Posterior vena cava (tissue), 2 donors: ENCODE measurements at regions not wholly inside any gene's neighbourhood (a gene's known extent, or its start where the extent isn't known, plus 50 kb on each side); places are given as distances from the start of the nearest gene placed in this dataset.
"Not testable (repeated sequence)": the region's sequence is repeated elsewhere in the genome, so short reads cannot be mapped to it uniquely, and the experiment has no call there.

Source experiments
- DNase-seq: peaks from one replicate; pipeline ENCODE4 v3.0.0-alpha.2; 2020; ENCODE audit warnings: low spot score
- intact Hi-C, 2 donors: fragments of 100-400 bp; cut with DNase I; formaldehyde crosslinking; loops; one replicate each; pipeline versions ENCODE4 v1.14.1 to v1.14.2; 2022 to 2023
- donor health status: DM: yes; HTN: yes; CAD: no.
- donor health status: DM: yes; HTN: yes; CAD: no.

GRCh38 chr22:23449748-23450433 lies 130.2 kb downstream of the IGLL1 start:
- intact Hi-C loops, DNase-seq: not testable (repeated sequence)

- intact Hi-C loops: not testable (repeated sequence)
Observed at GRCh38 chr22:23448499-23449288, 131.4 kb downstream of the IGLL1 start.

GRCh38 chr22:23446796-23447350 lies 133.2 kb downstream of the IGLL1 start:
- no peak for DNase-seq
- intact Hi-C loops: no loop called here

More at GRCh38 chr22:23448499-23449288, 131.4 kb downstream of the IGLL1 start:
- not testable (repeated sequence) for DNase-seq

DNA sequence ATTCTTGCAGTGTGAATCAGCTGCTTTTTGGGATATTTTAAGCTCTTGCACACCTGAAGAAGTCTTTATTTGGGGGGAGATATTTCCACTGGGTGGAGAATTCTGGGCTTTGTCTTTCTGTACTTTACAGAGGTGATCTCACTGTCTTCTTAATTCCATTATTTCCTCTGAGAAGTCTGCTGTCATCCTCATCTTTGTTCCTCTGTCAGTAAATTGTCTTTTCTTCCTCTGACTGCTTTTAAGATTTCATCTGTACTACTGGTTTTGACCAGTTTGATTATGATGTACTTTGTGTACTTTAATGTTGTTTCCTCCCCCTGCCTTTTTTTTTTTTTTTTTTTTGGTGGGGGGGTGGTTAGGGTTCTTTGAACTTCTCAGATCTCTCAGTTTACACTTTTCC lies 133.9 kb downstream of the IGLL1 start:
- DNase-seq, intact Hi-C loops: not testable (repeated sequence)

DNA sequence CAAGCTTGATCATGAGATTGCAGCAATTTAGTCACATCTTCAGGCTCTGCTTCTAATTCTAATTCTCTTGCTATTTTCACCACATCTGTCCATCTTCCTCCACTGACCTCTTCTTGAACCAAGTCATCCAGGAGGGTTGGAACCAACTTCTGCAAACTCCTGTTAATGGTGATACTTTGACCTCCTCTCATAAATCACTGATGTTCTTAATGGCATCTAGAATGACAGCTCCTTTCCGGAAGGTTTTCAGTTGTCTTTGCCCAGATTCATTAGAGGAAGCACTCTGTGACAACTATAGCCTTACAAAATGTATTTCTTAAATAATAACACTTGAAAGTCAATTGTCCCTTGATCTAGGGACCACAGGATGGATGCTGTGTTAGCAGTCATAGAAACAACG lies 136.2 kb downstream of the IGLL1 start:
- DNase-seq, intact Hi-C loops: not testable (repeated sequence)

GRCh38 chr22:23439581-23439980 lies 140.5 kb downstream of the IGLL1 start:
- DNase-seq, intact Hi-C loops: not testable (repeated sequence)

DNA sequence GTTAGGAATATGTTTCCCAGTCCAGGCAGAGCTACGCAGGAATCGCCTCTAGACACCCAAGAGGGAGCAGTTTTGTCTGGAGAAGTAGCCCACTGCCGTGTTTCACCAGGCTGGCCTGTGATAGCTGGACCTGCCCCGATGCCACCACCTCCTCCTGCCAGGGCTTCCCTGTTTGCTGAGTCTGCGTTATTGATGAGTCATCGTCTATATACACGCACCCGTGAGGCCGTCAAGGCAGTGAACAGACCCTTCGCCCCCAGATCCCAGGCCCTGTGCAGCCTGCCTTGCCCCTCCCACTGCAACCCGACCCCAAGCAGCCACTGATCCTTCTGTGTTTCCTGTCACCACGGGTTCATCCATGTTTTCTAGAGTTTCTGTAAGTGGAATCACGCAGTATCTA lies 141.9 kb downstream of the IGLL1 start:
- DNase-seq: no peak
- intact Hi-C loops: no loop called here

DNA sequence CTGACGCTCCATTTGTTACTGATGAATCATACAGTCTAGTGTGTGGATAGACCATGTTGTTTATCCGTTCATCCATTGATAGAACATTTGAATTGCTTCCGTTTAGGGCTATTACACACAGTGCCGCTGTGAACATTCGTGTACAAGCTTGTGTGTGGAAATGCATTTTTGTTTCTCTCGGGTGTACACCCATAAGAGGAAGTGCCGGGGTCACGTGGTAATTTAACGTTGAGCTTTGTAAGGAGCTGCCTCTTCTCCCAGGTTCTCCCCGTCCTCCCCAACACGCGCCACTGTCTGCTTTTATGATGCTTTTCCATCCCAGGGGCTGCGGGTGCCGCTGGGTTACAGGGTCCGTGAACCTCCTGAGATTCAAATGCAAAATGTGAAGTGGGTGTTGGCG lies 142.3 kb downstream of the IGLL1 start:
- intact Hi-C loops: no loop called here
- DNase-seq: no peak

GRCh38 chr22:23437107-23437395 lies 143.0 kb downstream of the IGLL1 start:
- DNase-seq, intact Hi-C loops: not testable (repeated sequence)

- intact Hi-C loops, DNase-seq: not testable (repeated sequence)
Observed at GRCh38 chr22:23436354-23437106, 143.6 kb downstream of the IGLL1 start.

- DNase-seq, intact Hi-C loops: not testable (repeated sequence)
Observed at GRCh38 chr22:23435186-23435585, 144.9 kb downstream of the IGLL1 start.

DNA sequence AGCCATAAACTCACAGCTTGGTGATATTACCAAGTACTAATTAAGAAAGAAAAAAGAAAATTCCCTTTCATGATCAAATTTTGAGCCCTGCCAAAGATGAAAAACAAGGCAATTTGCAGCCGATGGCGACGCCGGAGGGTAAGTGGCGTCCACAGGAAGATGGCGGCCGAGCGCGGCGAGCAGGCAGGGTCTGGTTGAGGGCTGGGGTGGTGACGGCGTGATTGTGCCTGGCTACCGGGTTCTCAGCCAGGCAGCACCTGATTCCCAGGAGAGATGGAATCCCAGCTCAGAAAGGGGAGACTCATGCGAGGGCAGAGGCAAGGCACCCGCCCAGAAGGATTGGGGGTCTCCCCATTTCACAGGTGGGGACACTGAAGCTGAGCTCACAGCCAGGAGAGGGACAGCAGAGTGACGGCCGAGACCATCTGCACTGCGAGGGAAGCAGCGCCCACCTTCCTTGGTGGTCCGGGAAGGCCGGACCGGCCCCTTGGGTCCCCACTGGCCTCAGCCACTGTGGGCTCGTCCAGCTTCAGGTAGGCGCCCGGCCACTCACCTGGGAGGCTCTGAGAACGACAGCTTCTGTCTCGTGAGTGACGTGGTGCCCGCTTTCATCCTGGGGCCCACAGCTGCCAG lies 145.8 kb downstream of the IGLL1 start:
- intact Hi-C loops, DNase-seq: not testable (repeated sequence)

GRCh38 chr22:23433127-23434005 lies 146.7 kb downstream of the IGLL1 start:
- DNase-seq, intact Hi-C loops: not testable (repeated sequence)

- intact Hi-C loops, DNase-seq: not testable (repeated sequence)
Observed at GRCh38 chr22:23432719-23433118, 147.4 kb downstream of the IGLL1 start.

DNA sequence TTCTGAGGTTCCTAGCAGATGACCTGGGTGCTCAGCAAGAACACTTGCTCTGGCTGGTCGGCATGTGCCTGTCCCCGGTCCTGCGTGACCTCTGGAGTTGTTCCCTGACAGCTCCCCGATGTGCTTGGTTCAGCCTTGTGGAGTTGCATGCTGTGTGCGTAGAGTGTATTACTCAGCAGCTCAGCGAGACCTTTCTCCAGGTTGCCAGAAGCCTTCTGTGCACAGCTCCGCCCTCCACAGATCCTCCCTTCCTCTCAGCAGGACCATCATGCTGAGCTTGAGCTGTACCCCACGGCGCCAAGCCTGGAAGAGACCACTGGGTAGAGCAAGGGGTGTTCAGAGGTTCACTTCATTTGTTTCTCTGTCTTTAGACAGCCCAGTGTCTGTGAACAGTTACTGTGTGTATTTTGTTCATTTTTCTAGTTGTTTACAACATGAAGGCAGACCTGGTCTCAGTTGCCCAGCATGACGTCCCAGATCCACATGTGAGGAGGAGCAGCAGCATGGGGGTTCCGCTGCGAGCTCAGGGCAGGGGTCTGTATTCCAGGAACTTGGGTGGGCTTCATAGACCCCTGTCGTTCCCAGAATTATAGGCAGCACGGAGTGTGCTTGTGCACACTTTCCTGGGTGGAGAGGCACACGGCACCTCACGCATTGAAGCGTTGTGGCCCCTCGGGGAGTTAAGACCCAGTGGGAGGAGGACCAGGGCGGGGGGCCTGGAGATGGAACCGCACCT lies 148.6 kb downstream of the IGLL1 start:
- intact Hi-C loops: no loop called here

DNA sequence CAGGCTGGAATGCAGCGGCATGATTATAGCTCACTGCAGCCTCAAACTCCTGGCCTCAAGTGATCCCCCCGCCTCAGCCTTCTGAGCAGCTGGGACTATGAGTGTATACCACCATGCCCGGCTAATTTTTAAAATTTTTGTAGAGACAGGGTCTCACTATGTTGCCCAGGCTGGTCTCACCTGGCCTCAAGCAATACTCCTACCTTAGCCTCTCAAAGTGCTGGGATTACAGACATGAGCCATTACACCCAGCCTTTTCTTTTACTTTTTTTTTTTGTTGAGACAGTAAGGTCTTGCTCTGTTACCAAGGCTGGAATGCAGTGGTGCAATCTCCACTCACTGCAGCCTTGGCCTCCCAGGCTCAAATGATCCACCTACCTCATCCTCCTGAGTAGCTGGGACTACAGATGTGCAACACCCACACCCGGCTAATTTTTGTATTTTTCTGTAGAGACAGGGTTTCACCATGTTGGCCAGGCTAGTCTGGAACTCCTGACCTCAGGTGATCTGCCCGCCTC lies 155.5 kb downstream of the IGLL1 start:
- DNase-seq: not testable (repeated sequence)
- intact Hi-C loops: loop anchor here in 1 of 2 donors (10.0 kb wide), 1 partner anchor 60 kb away; no protein-coding TSS in a partner anchor

More for the DNA sequence above, 148.6 kb downstream of the IGLL1 start:
- DNase-seq: no peak

- intact Hi-C loops: loop anchor here in 1 of 2 donors (10.0 kb wide), 1 partner anchor 61 kb away; no protein-coding TSS in a partner anchor
- DNase-seq: no peak
Observed at GRCh38 chr22:23424031-23424430, 156.1 kb downstream of the IGLL1 start.
